HepG2 (cell line): ENCODE measurements at regions not wholly inside any gene's neighbourhood (a gene's known extent, or its start where the extent isn't known, plus 50 kb on each side); places are given as distances from the start of the nearest gene placed in this dataset.

Experiments used
- GTF3A ChIP-seq: sonication (generic); formaldehyde crosslinking; conservative IDR thresholded peaks from 2 replicates; pipeline ENCODE4 v1.4.0; 2020; ENCODE audit warnings: mild to moderate bottlenecking, missing genetic modification reagents
- NONO ChIP-seq, 2 experiments: fragments of 450-650 bp in 1 of 2; sonication (generic) in 1 of 2; formaldehyde crosslinking in 1 of 2; IDR thresholded peaks in 1 of 2; conservative IDR thresholded peaks in 1 of 2; 2 replicates each; pipeline versions ENCODE4 v1.6.1 to v1.8.0; 2017 to 2022; ENCODE audit warnings: mild to moderate bottlenecking in 1 of 2, missing genetic modification reagents in 1 of 2, moderate library complexity in 1 of 2
- ZNF563 ChIP-seq: sonication (generic); formaldehyde crosslinking; IDR thresholded peaks from 2 replicates; pipeline ENCODE4 v1.8.0; 2022; ENCODE audit warnings: mild to moderate bottlenecking, moderate library complexity, missing genetic modification reagents
- ZNF749 ChIP-seq: sonication (generic); formaldehyde crosslinking; IDR thresholded peaks from 2 replicates; pipeline ENCODE4 v1.8.0; 2022; ENCODE audit warnings: mild to moderate bottlenecking, missing genetic modification reagents, moderate library complexity, borderline replicate concordance
- TF ChIP-seq, protein P1 (sequence below): sonication (generic); formaldehyde crosslinking; IDR thresholded peaks from 2 replicates; pipeline ENCODE4 v1.5.0; 2020; ENCODE audit warnings: mild to moderate bottlenecking, missing genetic modification reagents, moderate library complexity
- TF ChIP-seq, protein P2 (sequence below): sonication (generic); formaldehyde crosslinking; IDR thresholded peaks from 2 replicates; pipeline ENCODE4 v1.4.0; 2020; ENCODE audit warnings: missing genetic modification reagents, mild to moderate bottlenecking, borderline replicate concordance
- TF ChIP-seq, protein P3 (sequence below): sonication (generic); formaldehyde crosslinking; IDR thresholded peaks from 2 replicates; pipeline ENCODE4 v1.4.0; 2020; ENCODE audit warnings: low read depth, missing genetic modification reagents

DNA sequence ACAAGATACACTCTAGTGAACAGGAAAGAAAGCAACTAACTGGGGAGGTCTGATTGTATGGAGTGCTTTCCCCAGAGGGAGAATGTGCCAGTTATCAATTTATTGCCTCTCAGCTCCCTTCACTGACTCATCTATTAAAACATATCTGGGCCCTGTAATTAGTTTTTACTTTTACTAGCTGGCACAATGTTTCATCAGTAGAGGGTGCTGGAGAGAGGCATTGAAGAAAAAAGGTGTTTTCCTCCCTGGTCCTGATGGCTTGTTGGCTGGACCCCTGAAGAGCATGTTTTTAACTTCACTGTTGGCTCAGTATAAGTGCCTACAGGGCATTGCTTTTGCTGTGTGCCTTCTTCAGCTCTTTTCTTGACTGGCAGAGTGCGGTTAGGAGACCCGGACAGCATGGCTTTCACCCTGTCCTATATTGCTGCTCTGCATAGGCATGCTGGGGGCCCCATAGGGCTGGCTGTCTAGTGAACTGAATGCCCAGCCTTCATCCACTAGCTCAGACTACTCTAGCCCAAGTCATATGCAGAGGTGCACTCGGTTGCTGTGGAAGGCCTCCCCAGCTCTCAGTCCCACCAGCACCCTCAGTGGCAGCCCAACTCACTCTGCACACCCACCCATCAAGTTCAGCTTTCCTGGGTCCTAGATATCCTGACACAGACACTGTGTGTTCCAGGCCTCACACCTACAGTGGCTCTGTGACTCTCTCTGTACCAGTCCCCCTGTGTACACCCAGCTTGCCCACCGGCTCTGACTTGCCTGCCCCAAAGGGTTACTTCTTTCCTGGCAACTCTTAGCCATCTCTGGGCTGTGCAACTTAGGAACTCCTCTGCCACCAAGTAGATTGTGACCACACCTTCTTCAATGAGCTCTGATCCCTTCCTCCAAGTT, 62.3 kb upstream of the ACYP2 start:
- no peak for TF ChIP-seq ZNF563 (CRISPR knock-in tag)
- no peak for TF ChIP-seq ZNF749
- TF ChIP-seq, protein P1, sequence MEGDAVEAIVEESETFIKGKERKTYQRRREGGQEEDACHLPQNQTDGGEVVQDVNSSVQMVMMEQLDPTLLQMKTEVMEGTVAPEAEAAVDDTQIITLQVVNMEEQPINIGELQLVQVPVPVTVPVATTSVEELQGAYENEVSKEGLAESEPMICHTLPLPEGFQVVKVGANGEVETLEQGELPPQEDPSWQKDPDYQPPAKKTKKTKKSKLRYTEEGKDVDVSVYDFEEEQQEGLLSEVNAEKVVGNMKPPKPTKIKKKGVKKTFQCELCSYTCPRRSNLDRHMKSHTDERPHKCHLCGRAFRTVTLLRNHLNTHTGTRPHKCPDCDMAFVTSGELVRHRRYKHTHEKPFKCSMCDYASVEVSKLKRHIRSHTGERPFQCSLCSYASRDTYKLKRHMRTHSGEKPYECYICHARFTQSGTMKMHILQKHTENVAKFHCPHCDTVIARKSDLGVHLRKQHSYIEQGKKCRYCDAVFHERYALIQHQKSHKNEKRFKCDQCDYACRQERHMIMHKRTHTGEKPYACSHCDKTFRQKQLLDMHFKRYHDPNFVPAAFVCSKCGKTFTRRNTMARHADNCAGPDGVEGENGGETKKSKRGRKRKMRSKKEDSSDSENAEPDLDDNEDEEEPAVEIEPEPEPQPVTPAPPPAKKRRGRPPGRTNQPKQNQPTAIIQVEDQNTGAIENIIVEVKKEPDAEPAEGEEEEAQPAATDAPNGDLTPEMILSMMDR (CRISPR knock-in tag), result peak; percentile 33; the same call in 1 of the 2 replicates
- TF ChIP-seq, protein P2, sequence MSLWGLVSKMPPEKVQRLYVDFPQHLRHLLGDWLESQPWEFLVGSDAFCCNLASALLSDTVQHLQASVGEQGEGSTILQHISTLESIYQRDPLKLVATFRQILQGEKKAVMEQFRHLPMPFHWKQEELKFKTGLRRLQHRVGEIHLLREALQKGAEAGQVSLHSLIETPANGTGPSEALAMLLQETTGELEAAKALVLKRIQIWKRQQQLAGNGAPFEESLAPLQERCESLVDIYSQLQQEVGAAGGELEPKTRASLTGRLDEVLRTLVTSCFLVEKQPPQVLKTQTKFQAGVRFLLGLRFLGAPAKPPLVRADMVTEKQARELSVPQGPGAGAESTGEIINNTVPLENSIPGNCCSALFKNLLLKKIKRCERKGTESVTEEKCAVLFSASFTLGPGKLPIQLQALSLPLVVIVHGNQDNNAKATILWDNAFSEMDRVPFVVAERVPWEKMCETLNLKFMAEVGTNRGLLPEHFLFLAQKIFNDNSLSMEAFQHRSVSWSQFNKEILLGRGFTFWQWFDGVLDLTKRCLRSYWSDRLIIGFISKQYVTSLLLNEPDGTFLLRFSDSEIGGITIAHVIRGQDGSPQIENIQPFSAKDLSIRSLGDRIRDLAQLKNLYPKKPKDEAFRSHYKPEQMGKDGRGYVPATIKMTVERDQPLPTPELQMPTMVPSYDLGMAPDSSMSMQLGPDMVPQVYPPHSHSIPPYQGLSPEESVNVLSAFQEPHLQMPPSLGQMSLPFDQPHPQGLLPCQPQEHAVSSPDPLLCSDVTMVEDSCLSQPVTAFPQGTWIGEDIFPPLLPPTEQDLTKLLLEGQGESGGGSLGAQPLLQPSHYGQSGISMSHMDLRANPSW (CRISPR knock-in tag), result no peak
- TF ChIP-seq, protein P3, sequence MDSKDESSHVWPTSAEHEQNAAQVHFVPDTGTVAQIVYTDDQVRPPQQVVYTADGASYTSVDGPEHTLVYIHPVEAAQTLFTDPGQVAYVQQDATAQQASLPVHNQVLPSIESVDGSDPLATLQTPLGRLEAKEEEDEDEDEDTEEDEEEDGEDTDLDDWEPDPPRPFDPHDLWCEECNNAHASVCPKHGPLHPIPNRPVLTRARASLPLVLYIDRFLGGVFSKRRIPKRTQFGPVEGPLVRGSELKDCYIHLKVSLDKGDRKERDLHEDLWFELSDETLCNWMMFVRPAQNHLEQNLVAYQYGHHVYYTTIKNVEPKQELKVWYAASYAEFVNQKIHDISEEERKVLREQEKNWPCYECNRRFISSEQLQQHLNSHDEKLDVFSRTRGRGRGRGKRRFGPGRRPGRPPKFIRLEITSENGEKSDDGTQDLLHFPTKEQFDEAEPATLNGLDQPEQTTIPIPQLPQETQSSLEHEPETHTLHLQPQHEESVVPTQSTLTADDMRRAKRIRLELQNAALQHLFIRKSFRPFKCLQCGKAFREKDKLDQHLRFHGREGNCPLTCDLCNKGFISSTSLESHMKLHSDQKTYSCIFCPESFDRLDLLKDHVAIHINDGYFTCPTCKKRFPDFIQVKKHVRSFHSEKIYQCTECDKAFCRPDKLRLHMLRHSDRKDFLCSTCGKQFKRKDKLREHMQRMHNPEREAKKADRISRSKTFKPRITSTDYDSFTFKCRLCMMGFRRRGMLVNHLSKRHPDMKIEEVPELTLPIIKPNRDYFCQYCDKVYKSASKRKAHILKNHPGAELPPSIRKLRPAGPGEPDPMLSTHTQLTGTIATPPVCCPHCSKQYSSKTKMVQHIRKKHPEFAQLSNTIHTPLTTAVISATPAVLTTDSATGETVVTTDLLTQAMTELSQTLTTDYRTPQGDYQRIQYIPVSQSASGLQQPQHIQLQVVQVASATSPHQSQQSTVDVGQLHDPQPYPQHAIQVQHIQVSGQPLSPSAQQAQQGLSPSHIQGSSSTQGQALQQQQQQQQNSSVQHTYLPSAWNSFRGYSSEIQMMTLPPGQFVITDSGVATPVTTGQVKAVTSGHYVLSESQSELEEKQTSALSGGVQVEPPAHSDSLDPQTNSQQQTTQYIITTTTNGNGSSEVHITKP, result no peak
- TF ChIP-seq NONO (IDR thresholded peaks at IDR 0.05), result no peak
- TF ChIP-seq NONO (CRISPR knock-in tag; conservative IDR thresholded peaks at IDR 0.05), result no peak
- TF ChIP-seq GTF3A (CRISPR knock-in tag), result no peak
